HG03108 (cell line): ENCODE measurements at regions not wholly inside any gene's neighbourhood (a gene's known extent, or its start where the extent isn't known, plus 50 kb on each side); places are given as distances from the start of the nearest gene placed in this dataset.

Experiments used
- ATAC-seq: cut with Tn5 transposase; IDR thresholded peaks from one replicate; pipeline ENCODE4 v1.9.1; 2021; ENCODE audit warnings: moderate library complexity; ENCODE audit not compliant: unreplicated experiment

- no peak for ATAC-seq
These were observed 236.4 kb upstream of the TMEM72 start for GRCh38 chr10:44674536-44675386.

DNA sequence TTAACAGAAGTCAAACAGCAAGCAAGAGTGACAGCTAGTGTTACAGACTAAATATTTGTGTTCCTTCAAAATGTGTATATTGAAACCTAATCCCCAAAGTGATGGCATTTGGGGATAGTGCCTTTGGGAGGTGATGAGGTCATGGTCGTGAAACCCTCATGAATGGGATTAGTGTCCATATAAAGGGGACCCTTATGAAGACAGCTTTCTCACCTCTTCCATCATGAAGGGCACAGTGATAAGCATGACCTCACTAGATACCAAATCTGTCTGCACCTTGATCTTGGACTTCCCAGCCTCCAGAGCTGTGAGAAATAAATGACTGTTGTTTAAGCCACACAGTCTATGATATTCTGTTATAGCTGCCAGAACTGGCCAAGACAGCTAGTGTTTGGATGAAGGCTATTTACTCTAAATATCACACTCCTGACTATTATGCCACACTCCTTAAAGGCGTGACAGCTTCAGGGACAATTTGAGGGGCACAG, 235.7 kb upstream of the TMEM72 start:
- no peak for ATAC-seq

DNA sequence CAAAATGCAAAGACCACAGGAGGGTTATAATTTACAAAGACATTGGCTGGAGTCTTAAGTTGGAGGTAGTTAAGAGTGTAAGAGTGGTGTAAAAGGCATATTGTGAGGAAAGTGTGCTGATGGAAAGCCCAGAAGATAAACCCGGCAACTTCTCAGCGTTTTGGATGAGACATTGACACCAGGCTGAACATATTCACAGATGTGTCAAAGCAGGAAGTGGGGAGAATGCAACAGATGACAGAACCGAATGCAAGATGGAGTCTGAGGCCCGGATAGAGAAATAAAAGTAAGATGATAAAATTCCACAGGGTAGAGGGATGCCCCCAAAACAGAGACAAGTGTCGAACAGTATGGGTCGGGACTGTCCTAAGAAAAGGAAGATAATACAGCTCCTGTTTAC, 230.4 kb upstream of the TMEM72 start:
- ATAC-seq: no peak

DNA sequence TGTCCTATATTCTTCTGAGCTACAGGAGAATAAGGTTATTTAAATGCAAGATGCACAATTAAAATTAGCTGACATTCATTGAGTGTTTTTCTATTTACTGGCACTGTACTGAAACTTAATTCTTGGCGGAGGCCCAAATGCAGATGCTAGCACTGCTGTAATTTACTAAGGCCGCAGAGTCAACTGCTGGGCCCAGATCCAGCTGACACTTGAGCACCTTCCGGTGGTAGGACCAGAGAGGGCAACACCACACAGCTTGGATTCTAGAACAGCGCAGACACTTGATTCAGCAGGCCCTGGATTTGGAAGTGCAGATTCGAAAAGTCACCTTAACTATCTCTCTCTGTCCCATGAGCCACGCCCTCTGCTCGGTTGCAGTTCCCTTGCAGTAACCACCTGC, 228.6 kb upstream of the TMEM72 start:
- no peak for ATAC-seq

DNA sequence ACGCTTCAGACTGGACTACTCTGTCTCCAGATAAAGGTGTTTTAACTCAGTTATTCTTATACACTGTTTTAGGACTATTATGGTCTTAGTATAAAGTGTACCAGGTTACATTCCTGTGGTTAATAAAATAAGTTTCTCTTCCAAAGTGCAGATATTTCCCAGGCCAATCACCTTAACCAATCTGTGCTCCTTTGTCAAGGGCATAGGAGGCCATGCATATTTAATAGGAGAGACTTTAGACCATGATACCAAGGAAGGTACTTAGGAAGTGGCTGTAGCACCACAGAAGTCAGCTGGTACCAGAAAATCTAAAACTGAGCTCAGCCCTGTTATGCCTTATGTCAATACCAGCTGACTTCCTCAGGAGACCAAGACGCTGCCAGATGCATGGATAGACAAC, 226.5 kb upstream of the TMEM72 start:
- ATAC-seq: no peak

GRCh38 chr10:44685220-44685619, 225.9 kb upstream of the TMEM72 start:
- ATAC-seq: no peak

DNA sequence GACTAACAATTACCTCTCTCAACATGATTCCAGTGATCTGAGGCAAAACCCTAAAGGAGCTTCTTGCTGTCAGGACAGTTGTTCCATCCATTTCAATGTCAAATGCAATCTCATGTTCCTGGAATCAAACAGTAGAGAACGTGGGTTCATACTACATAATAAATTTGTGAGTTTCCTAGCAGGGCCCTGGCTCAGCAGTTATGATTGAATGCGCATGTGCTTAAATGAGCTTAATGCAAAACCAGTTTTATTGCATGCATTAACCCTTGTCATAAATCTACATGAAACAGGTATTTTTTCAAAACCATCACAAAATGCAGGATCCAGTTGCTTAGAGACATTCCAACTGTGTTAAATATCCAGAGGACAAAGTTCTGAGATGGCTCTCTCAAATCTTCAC, 225.4 kb upstream of the TMEM72 start:
- ATAC-seq: no peak

DNA sequence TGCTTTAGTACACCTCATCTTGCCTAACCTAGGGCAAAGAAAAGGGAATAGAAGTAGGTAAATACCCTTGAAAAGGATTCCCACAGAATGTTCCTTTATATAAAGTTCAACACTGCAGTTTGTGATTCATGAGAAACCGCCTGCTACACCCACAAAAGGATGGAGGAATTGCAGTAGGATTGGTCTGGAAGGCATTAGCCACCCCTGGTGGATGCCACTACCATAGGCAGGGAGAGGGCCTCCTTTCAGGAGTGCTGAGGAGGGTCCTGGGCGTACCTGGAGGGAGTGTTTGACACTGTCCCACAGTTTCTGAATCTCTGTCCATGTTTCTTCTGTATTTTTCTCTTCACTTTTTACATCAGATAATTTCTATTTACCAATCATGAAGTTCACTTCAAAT, 221.8 kb upstream of the TMEM72 start:
- no peak for ATAC-seq

DNA sequence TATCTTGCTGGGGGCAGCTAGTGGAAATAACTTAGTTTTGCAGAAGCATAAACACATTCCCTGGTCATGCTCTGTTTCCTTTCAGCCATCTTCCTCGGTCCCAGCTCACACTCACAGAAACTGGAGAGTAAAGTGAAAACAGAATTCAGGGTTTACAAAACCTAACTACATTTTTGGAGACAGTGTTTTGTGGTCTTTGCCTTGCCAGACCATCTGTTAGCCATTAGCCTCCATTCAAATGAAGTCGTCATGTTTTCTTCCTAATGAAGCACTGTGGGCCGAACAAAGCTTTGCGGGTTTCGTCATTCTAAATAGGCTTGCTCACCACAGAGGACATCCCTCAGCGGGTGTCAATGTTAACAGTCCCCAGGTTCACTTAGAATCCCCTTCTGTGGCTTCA, 214.6 kb upstream of the TMEM72 start:
- ATAC-seq: no peak

DNA sequence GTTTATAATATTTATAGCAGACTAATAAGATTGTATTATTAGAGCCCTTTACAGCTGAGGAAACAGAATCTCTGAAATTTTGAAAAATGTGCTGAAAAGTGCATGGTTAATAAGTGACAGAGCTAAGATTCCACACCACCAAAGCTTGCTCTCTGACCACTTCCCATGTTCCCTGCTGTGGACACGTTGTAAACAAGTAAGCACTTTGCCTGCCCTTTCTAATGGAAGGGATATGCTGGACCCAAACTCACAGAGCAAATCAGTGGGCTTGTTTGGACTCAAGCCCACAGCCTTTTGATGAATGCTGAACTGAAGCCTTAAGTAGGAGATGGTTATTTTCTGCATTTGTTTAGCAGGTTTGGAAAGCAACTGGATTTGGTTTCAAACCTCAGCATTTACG, 214.0 kb upstream of the TMEM72 start:
- ATAC-seq: no peak

- ATAC-seq: no peak
These were observed 208.6 kb upstream of the TMEM72 start for GRCh38 chr10:44702531-44702930.

- no peak for ATAC-seq
These were observed 207.6 kb upstream of the TMEM72 start for GRCh38 chr10:44703241-44704155.

DNA sequence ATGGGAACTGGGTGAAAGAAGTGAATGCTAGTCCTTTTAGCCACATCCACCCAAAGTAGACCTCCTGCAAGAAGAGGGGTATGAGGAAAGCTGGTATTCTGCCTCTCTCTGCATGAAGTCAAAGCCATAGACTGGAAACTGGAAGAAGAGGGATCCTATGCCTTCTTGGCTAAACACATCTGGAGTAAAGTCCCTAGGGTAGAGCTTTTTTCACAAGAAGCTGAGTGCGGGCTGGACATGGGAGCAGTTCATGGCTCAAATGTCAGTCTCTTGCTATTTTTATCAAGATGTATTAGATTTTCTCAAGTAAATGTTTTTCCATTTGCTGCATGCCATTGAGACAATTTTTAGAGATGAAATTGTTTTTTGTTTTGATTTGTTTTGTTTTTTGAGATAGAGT, 206.5 kb upstream of the TMEM72 start:
- no peak for ATAC-seq

DNA sequence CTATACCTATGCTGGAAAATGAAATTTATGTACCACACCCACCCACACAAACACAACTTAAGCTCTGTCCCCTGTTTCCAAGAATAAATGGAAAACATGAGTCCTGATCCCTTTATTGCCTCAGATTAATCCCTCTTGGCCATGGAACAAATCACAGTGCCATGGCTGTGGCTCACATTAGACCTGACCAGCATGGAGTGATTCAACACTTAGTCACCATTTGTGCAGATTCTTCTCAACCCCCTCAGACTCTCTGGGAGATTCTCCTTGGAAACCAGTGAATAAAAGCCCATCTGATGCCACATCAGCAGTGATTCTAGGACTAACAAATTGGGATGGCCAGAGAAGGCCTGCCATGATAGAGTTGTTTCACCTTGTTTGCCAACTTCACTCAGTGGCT, 204.4 kb upstream of the TMEM72 start:
- ATAC-seq: no peak

DNA sequence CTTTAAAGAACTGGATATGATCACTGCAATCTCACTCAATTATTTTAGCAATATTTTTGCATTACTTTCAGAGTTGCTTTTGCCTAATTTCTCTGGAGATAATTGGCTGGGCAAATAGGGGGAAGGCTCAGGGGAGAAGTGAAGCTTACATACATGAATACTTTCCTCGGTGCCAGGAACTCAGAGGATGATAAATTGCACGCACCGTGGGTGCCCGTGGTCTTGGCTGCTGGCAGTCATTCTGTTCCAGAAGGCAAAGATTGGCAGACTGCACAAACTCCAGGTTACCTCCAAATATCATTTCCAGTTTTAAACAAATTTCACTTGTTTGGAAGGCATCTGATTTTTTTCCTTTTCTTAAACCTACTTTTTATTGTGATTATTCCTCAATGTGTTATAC, 197.8 kb upstream of the TMEM72 start:
- no peak for ATAC-seq

DNA sequence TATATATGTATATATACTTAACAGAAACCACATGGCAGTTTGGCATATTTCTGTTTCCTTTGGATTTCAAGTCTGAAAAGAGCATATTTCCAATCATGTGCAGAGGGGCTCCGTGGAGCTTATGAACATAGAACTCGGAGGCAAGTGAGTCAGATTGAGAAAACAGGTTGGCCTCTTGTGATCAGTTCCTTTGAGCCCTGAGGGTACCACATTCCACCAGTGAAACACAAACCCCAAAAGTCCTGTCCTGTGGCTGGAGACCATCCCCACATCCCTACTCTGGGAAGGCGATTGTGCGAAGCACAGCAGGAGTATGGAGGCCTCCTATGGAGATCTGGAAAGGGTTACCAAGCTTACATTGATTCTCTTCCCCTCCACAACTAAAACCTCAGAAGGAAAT, 196.7 kb upstream of the TMEM72 start:
- ATAC-seq: no peak

DNA sequence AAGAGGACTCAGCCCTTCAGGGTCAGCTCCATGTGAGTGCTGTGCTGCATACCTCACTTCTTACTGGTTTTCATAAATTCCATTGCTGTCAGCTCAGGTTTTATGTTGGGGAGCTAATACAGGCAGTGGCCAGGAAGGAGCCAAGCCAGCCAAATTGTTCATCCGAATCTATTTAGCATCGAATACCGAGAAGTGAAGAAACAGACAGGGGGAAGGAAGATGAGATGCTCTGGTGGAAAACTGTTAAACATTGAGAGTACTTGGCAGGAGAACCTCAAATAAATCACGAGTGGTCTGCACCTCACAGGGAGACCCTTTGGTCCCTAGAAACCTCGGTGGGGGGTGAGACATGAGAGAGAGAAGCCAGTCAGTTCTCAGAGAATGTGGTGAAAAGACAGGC, 196.0 kb upstream of the TMEM72 start:
- ATAC-seq: no peak

DNA sequence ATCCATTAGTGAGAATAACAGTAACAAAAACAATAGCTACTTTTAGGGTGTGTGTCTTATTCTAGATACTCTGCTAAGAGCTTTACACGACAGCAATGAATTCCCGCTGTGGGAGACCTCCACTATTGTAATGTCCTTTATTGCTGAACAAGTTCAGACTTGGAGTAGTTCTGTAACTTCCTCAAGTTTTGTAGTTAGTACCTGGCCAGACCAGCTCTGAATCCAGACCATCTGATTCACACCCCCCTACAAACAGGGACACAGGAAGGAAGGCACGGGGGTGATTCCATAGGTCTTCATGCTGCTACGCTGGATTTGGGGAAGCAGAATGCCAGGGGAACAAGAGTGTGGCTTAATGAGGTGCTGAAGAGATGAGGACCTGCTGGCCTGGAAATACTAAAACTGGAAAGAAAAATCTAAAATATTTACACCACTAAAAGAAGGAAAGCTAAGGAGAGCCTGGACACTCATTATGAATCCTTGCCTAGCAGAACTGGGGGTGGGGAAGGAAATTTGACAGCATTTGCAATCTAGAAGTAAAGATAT, 194.6 kb upstream of the TMEM72 start:
- ATAC-seq: no peak

- ATAC-seq: no peak
These were observed 188.1 kb upstream of the TMEM72 start for GRCh38 chr10:44723082-44723481.

- ATAC-seq: no peak
These were observed 187.4 kb upstream of the TMEM72 start for GRCh38 chr10:44723619-44724325.
